Stomach (tissue), 8 donors: ENCODE measurements at regions not wholly inside any gene's neighbourhood (a gene's known extent, or its start where the extent isn't known, plus 50 kb on each side); places are given as distances from the start of the nearest gene placed in this dataset.

Experiments used
- DNase-seq, 2 donors: peaks; one replicate each; pipeline versions ENCODE4 v3.0.0 to v3.0.0-alpha.2; 2013 to 2019
- H3K27ac ChIP-seq, 5 donors: fragments of 200-600 bp in 4 of 5; sonication (generic) in 4 of 5; one replicate each; pipeline ENCODE4 v1.5.1; 2013 to 2019; ENCODE audit warnings: mild to moderate bottlenecking in 1 of 5, moderate library complexity in 1 of 5
- H3K27me3 ChIP-seq, 3 donors: fragments of 200-600 bp; sonication (generic); one replicate each; pipeline ENCODE4 v1.5.1; 2017 to 2019; ENCODE audit warnings: mixed run types in 1 of 3
- H3K36me3 ChIP-seq, 4 donors: fragments of 200-600 bp; sonication (generic); 1 replicate in 3 of 4; 2 replicates in 1 of 4; pipeline ENCODE4 v1.5.1; 2016 to 2019
- H3K4me1 ChIP-seq, 4 donors: fragments of 200-600 bp; sonication (generic); one replicate each; pipeline ENCODE4 v1.5.1; 2016 to 2019
- H3K4me3 ChIP-seq, 4 donors: fragments of 200-600 bp; sonication (generic) in 3 of 4; one replicate each; pipeline ENCODE4 v1.5.1; 2016 to 2019; ENCODE audit warnings: mild to moderate bottlenecking in 1 of 4
- H3K9me3 ChIP-seq, 4 donors: fragments of 200-600 bp; sonication (generic); one replicate each; pipeline ENCODE4 v1.5.1; 2016 to 2019
- EP300 ChIP-seq: sonication (generic); formaldehyde crosslinking; IDR thresholded peaks from one replicate; pipeline ENCODE4 v1.6.1; 2017; ENCODE audit warnings: antibody characterized with exemption
- POLR2A ChIP-seq, 4 donors: fragments of 450-650 bp; IDR thresholded peaks; one replicate each; pipeline ENCODE4 v1.6.1; 2016; ENCODE audit warnings: antibody characterized with exemption in 4 of 4, control low read depth in 2 of 4, mild to moderate bottlenecking in 1 of 4, moderate library complexity in 1 of 4
- POLR2AphosphoS5 ChIP-seq, 3 donors: sonication (generic); formaldehyde crosslinking; IDR thresholded peaks; one replicate each; pipeline ENCODE4 v1.6.1; 2016; ENCODE audit warnings: antibody characterized with exemption in 3 of 3
- WGBS, 5 donors: extraction: QIAGEN DNeasy Blood & Tissue Kit in 3 of 5; methylation state at CpG; one replicate each; pipeline versions ENCODE4 v1.1.5 to v1.1.7; 2013 to 2018; 5-methylcytosine and 5-hydroxymethylcytosine counted together
- intact Hi-C: fragments of 100-400 bp; cut with DNase I; formaldehyde crosslinking; loops from one replicate; pipeline ENCODE4 v1.15.1; 2023; ENCODE audit warnings: low total_unique reads
- TF ChIP-seq, protein P1 (sequence below), 7 experiments: fragments of 450-650 bp in 4 of 7; fragments of 200-600 bp in 3 of 7; sonication (generic) in 3 of 7; IDR thresholded peaks; one replicate each; pipeline ENCODE4 v1.5.1; 2016 to 2019; ENCODE audit warnings: antibody characterized with exemption in 7 of 7, control low read depth in 2 of 7, mild to moderate bottlenecking in 1 of 7
- donor health status: healthy with polysubstance abuse.
- donor health status: Bipolar disorder and iron deficiency.
- donor health status: healthy.

- TF ChIP-seq EP300 (no peak), POLR2AphosphoS5 (IDR thresholded peaks at IDR 0.05) (no peak), POLR2A (IDR thresholded peaks at IDR 0.05) (no peak)
- TF ChIP-seq, protein P1, sequence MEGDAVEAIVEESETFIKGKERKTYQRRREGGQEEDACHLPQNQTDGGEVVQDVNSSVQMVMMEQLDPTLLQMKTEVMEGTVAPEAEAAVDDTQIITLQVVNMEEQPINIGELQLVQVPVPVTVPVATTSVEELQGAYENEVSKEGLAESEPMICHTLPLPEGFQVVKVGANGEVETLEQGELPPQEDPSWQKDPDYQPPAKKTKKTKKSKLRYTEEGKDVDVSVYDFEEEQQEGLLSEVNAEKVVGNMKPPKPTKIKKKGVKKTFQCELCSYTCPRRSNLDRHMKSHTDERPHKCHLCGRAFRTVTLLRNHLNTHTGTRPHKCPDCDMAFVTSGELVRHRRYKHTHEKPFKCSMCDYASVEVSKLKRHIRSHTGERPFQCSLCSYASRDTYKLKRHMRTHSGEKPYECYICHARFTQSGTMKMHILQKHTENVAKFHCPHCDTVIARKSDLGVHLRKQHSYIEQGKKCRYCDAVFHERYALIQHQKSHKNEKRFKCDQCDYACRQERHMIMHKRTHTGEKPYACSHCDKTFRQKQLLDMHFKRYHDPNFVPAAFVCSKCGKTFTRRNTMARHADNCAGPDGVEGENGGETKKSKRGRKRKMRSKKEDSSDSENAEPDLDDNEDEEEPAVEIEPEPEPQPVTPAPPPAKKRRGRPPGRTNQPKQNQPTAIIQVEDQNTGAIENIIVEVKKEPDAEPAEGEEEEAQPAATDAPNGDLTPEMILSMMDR (IDR thresholded peaks at IDR 0.05), result no peak
- no peaks in the 10 kb centered on the region for H3K4me1 ChIP-seq
- no peak for DNase-seq
- H3K9me3 ChIP-seq, result peaks cover 0 to 3% (median 0%) of the 10 kb centered on the region in 4 donors
- no peaks in the 10 kb centered on the region for H3K36me3 ChIP-seq
- H3K27ac ChIP-seq, result no peak overlapping the region
- no peak overlapping the region for H3K4me3 ChIP-seq
- peaks cover 0 to under 1% (median 0%) of the 10 kb centered on the region in 3 donors for H3K27me3 ChIP-seq
- WGBS, 5 donors, result 89 to 95% (median 91%) methylated on average over 4 of the region's 4 CpGs
- intact Hi-C loops, result no loop called here
These were observed 506.7 kb downstream of the GLRX3 start for GRCh38 chr10:130642926-130643325.

DNA sequence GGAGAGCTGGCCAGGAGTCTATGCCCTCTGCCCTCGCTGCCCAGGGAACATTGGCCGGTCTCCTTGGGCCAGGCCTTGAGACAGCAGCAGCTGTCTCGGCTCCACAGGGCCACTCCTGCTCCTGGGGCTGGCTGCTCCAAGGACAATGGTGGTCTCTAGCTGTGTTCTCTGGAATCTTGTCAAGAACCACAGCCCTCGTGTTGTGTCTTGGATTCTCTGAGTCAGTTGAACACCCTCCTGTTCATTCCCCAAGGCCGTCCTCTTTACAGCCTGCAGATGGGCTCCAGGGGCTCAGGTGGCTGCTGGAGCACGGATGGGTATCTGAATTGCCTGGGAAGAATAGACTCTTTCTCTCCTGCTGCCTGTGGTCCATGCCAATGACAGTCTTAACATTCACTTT lies 511.1 kb downstream of the GLRX3 start:
- TF ChIP-seq, protein P1 (IDR thresholded peaks at IDR 0.05), result no peak
- TF ChIP-seq EP300, result no peak
- TF ChIP-seq POLR2A (IDR thresholded peaks at IDR 0.05), result no peak
- TF ChIP-seq POLR2AphosphoS5 (IDR thresholded peaks at IDR 0.05), result no peak
- Histone ChIP-seq H3K4me1 (no peaks in the 10 kb centered on the region), H3K27me3 (peaks cover 0 to 6% (median 0%) of the 10 kb centered on the region in 3 donors), H3K27ac (no peak overlapping the region), H3K4me3 (no peak overlapping the region), H3K36me3 (no peaks in the 10 kb centered on the region), H3K9me3 (peaks cover 0 to 20% (median 9%) of the 10 kb centered on the region in 4 donors)
- DNase-seq, result no peak
- intact Hi-C loops, result no loop called here
- 69 to 78% (median 70%) methylated on average over 6 of the region's 6 CpGs for WGBS, 5 donors

DNA sequence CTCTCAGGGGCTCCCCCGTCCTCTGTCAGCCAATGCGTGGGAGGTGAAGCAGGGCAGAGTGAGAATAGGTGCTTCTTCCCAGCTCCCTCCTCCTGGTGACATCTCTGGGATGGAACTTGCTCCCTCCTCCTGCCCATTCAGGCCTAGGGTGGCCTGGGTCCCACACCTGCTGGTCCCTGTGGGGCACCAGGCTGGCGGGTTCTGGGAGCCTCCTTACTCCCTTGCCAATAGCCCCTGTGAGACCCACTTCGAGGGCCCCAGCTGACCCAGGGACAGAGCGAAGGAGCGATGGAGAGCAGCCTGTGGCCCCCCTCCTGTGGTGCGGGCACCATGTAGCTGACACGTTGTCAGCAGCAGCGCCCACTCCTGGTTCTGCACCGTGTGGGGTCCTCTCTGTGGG lies 512.6 kb downstream of the GLRX3 start:
- Histone ChIP-seq H3K4me1 (no peaks in the 10 kb centered on the region), H3K36me3 (no peaks in the 10 kb centered on the region), H3K4me3 (no peak overlapping the region), H3K9me3 (peaks cover 0 to 20% (median 13%) of the 10 kb centered on the region in 4 donors), H3K27me3 (peaks cover 0 to 6% (median 0%) of the 10 kb centered on the region in 3 donors), H3K27ac (no peak overlapping the region)
- no peak for DNase-seq
- TF ChIP-seq POLR2A (IDR thresholded peaks at IDR 0.05), result no peak
- TF ChIP-seq, protein P1 (IDR thresholded peaks at IDR 0.05), result no peak
- no peak for TF ChIP-seq EP300
- TF ChIP-seq POLR2AphosphoS5 (IDR thresholded peaks at IDR 0.05), result no peak
- intact Hi-C loops, result no loop called here
- 75 to 87% (median 77%) methylated on average over 4 to 10 of the region's 10 CpGs for WGBS, 5 donors

GRCh38 chr10:130652544-130652943 lies 516.4 kb downstream of the GLRX3 start:
- intact Hi-C loops, result no loop called here
- H3K9me3 ChIP-seq, result peaks cover 0 to 20% (median 13%) of the 10 kb centered on the region in 4 donors

More at GRCh38 chr10:130652544-130652943, 516.4 kb downstream of the GLRX3 start:
- WGBS, 5 donors, result 93 to 96% (median 95%) methylated on average over 5 of the region's 5 CpGs
- Histone ChIP-seq H3K4me1 (no peaks in the 10 kb centered on the region), H3K27ac (no peak overlapping the region), H3K27me3 (peaks cover 0 to 6% (median 0%) of the 10 kb centered on the region in 3 donors), H3K4me3 (no peak overlapping the region), H3K36me3 (no peaks in the 10 kb centered on the region)
- no peak for DNase-seq
- no peak for TF ChIP-seq POLR2A (IDR thresholded peaks at IDR 0.05)
- TF ChIP-seq, protein P1 (IDR thresholded peaks at IDR 0.05), result no peak
- TF ChIP-seq EP300, result no peak
- TF ChIP-seq POLR2AphosphoS5 (IDR thresholded peaks at IDR 0.05), result no peak
